GM12878 (cell line): ENCODE measurements at regions not wholly inside any gene's neighbourhood (a gene's known extent, or its start where the extent isn't known, plus 50 kb on each side); places are given as distances from the start of the nearest gene placed in this dataset.

ENCODE experiments used
- ATAC-seq: fragments of 200-7000 bp; cut with Tn5 transposase; 3 replicates; pipeline ENCODE4 v1.9.1; 2020; ENCODE audit warnings: mild to moderate bottlenecking, moderate library complexity
- BruUV-seq: library from RNA; stranded (reverse); fragments of 400-500 nt; replicated peaks from 2 replicates; lab custom pipeline; 2021; lab: Mats Ljungman, UMichigan
- CTCF ChIA-PET: fragments of 300-600 bp; sonication (Branson Sonifier 250); formaldehyde crosslinking; extraction: SDS; loops from one replicate; lab custom pipeline; 2021; ENCODE audit warnings: inconsistent platforms; lab: Yijun Ruan, JAX
- POLR2A ChIA-PET: fragments of 350-600 bp; formaldehyde crosslinking; extraction: SDS; loops from one replicate; lab custom pipeline; 2021; ENCODE audit warnings: inconsistent platforms; lab: Charles Lee
- RAD21 ChIA-PET: fragments of 300-600 bp; sonication (Branson Sonifier 250); formaldehyde crosslinking; loops from one replicate; lab custom pipeline; 2023; ENCODE audit warnings: antibody characterized with exemption; ENCODE audit not compliant: unreplicated experiment; lab: Charles Lee
- SMC1A ChIA-PET: fragments of 300-600 bp; sonication (Branson Sonifier 250); formaldehyde crosslinking; loops from one replicate; lab custom pipeline; 2023; ENCODE audit not compliant: unreplicated experiment, uncharacterized antibody; lab: Charles Lee
- DNase-seq: peaks from one replicate; pipeline ENCODE4 v3.0.0-alpha.2; 2011; ENCODE audit warnings: low read depth, low spot score
- FAIRE-seq: peaks from 3 replicates; lab custom pipeline; 2011; peaks lifted over from hg19 to GRCh38; lab: Jason Lieb, UNC
- H2AFZ ChIP-seq: 2 replicates; pipeline ENCODE4 v1.6.0; 2011; ENCODE audit warnings: low read depth, low read length, control low read depth; ENCODE audit not compliant: control insufficient read depth
- H3K27ac ChIP-seq: 2 replicates; pipeline ENCODE4 v1.5.1; 2011; ENCODE audit warnings: control low read depth; ENCODE audit not compliant: control insufficient read depth, insufficient read depth
- H3K27me3 ChIP-seq, 2 experiments: replicated peaks in 1 of 2; 2 replicates each; pipeline versions ENCODE4 v1.6.0 to v1.6.1; 2011; ENCODE audit warnings: low read length in 1 of 2; ENCODE audit not compliant: control insufficient read depth in 2 of 2, insufficient read depth in 2 of 2
- H3K36me3 ChIP-seq, 2 experiments: 2 replicates each; pipeline ENCODE4 v1.5.1; 2011; ENCODE audit warnings: low read length in 1 of 2; ENCODE audit not compliant: control insufficient read depth in 2 of 2, insufficient read depth in 2 of 2
- H3K4me1 ChIP-seq: 2 replicates; pipeline ENCODE4 v1.6.1; 2011; ENCODE audit warnings: mild to moderate bottlenecking, low read length, moderate library complexity, mixed read lengths; ENCODE audit not compliant: control insufficient read depth, insufficient read depth
- H3K4me2 ChIP-seq: 2 replicates; pipeline ENCODE4 v1.6.0; 2011; ENCODE audit warnings: control low read depth; ENCODE audit not compliant: control insufficient read depth, insufficient read depth
- H3K4me3 ChIP-seq: fragments of 200-600 bp; sonication (generic); 2 replicates; pipeline ENCODE4 v1.5.1; 2016
- H3K79me2 ChIP-seq: 2 replicates; pipeline ENCODE4 v1.6.0; 2011; ENCODE audit warnings: low read length; ENCODE audit not compliant: control insufficient read depth, insufficient read depth
- H3K9ac ChIP-seq: 2 replicates; pipeline ENCODE4 v1.8.0; 2011; ENCODE audit warnings: low read length, control low read depth, mixed read lengths; ENCODE audit not compliant: control insufficient read depth, insufficient read depth
- H3K9me3 ChIP-seq: replicated peaks from 3 replicates; pipeline ENCODE4 v1.5.1; 2011; ENCODE audit warnings: mild to moderate bottlenecking, low read length; ENCODE audit not compliant: control insufficient read depth, insufficient read depth
- H4K20me1 ChIP-seq: 2 replicates; pipeline ENCODE4 v1.6.0; 2011; ENCODE audit not compliant: control insufficient read depth, insufficient read depth
- CEBPZ ChIP-seq: fragments of 150-350 bp; IDR thresholded peaks from 2 replicates; pipeline ENCODE4 v1.6.1; 2016; ENCODE audit warnings: low read depth, low read length
- CUX1 ChIP-seq: IDR thresholded peaks from 2 replicates; pipeline ENCODE4 v1.6.1; 2012; ENCODE audit warnings: improper control_type of control experiment, low read depth, low read length; ENCODE audit not compliant: insufficient replicate concordance
- EZH2 ChIP-seq: IDR thresholded peaks from 2 replicates; pipeline ENCODE4 v1.6.1; 2012; ENCODE audit warnings: low read depth, mild to moderate bottlenecking, control low read depth, inconsistent platforms, low read length, borderline replicate concordance; ENCODE audit not compliant: control insufficient read depth
- GABPA ChIP-seq: IDR thresholded peaks from 2 replicates; pipeline ENCODE4 v1.6.1; 2014; ENCODE audit warnings: antibody characterized with exemption, low read depth, mild to moderate bottlenecking, inconsistent platforms
- IRF3 ChIP-seq: fragments of 450-650 bp; IDR thresholded peaks from 2 replicates; pipeline ENCODE4 v1.6.1; 2014; ENCODE audit warnings: mild to moderate bottlenecking
- MAX ChIP-seq: IDR thresholded peaks from 2 replicates; pipeline ENCODE4 v1.6.1; 2012; ENCODE audit warnings: low read depth, low read length, improper control_type of control experiment
- NR2F1 ChIP-seq: fragments of 450-650 bp; conservative IDR thresholded peaks from 2 replicates; pipeline ENCODE4 v1.6.1; 2017; ENCODE audit warnings: mild to moderate bottlenecking
- POLR2AphosphoS5 ChIP-seq: IDR thresholded peaks from 2 replicates; pipeline ENCODE4 v1.6.1; 2011; ENCODE audit warnings: mild to moderate bottlenecking, low read length, inconsistent platforms
- ZNF592 ChIP-seq: fragments of 450-650 bp; IDR thresholded peaks from 2 replicates; pipeline ENCODE4 v1.6.1; 2017; ENCODE audit warnings: mild to moderate bottlenecking, moderate library complexity
- WGBS: methylation state at CpG from one replicate; pipeline ENCODE4 v1.1.6; 2016; ENCODE audit warnings: low lambda C conversion rate; ENCODE audit not compliant: insufficient replicate concordance, insufficient coverage; ENCODE audit errors: missing lambda C conversion rate; 5-methylcytosine and 5-hydroxymethylcytosine counted together
- in situ Hi-C: fragments of 300-500 bp; cut with MboI; formaldehyde crosslinking; loops from 9 replicates; pipeline ENCODE4 v1.14.3; 2018; ENCODE audit warnings: mixed read lengths
- intact Hi-C: fragments of 100-400 bp; cut with micrococcal nuclease; formaldehyde crosslinking; loops from one replicate; pipeline ENCODE4 v1.14.2; 2022; ENCODE audit not compliant: unreplicated experiment

- Histone ChIP-seq H3K36me3 (no peaks in the 10 kb centered on the region), H3K27ac (no peak overlapping the region), H3K4me2 (no peak overlapping the region), H4K20me1 (no peaks in the 10 kb centered on the region), H3K9me3 (peaks cover 9% of the 10 kb centered on the region; the same call in 1 of the 3 replicates), H3K9ac (no peak overlapping the region), H3K4me1 (peaks cover 32% of the 10 kb centered on the region), H2AFZ (no peak overlapping the region; the same call in 1 of the 2 replicates), H3K4me3 (no peak overlapping the region), H3K27me3 (no peaks in the 10 kb centered on the region), H3K79me2 (no peaks in the 10 kb centered on the region)
- FAIRE-seq: no peak
- 28% methylated on average over 4 of the region's 4 CpGs for WGBS
- ChIA-PET POLR2A (no interaction called here), RAD21 (interaction anchor here (1.2 kb wide), 1 partner anchor 9 kb away, joined by 3 read pairs; no protein-coding TSS in a partner anchor), SMC1A (interaction anchor here (3.4 kb wide), 1 partner anchor 10 kb away, joined by 13 read pairs; no protein-coding TSS in a partner anchor), CTCF (no interaction called here)
- in situ Hi-C loops (no loop called here), intact Hi-C loops (no loop called here)
- no peak for ATAC-seq
- no peak for DNase-seq
- no TSS peak for BruUV-seq
- TF ChIP-seq MAX (no peak), GABPA (no peak), ZNF592 (no peak), CUX1 (no peak), CEBPZ (no peak), POLR2AphosphoS5 (no peak), IRF3 (no peak), NR2F1 (no peak), EZH2 (no peak)
These were observed 481.0 kb upstream of the CAMK1G start for GRCh38 chr1:209102531-209102930.
